Neuronal stem cell (in vitro differentiated cells): ENCODE measurements at regions not wholly inside any gene's neighbourhood (a gene's known extent, or its start where the extent isn't known, plus 50 kb on each side); places are given as distances from the start of the nearest gene placed in this dataset.

ENCODE experiments used
- DNase-seq: peaks from one replicate; pipeline ENCODE4 v3.0.0-alpha.2; 2013; ENCODE audit warnings: low spot score
- H2AFZ ChIP-seq: one replicate; pipeline ENCODE4 v1.6.1; 2013; ENCODE audit warnings: mild to moderate bottlenecking, low read length, inconsistent platforms
- H2AK5ac ChIP-seq: 2 replicates; pipeline ENCODE4 v1.6.1; 2013; ENCODE audit warnings: low read depth, mild to moderate bottlenecking, inconsistent platforms, low read length, moderate library complexity, mixed read lengths
- H2BK120ac ChIP-seq: 2 replicates; pipeline ENCODE4 v1.6.1; 2013; ENCODE audit warnings: low read depth, mild to moderate bottlenecking, inconsistent platforms, low read length, moderate library complexity, mixed read lengths
- H2BK12ac ChIP-seq: one replicate; pipeline ENCODE4 v1.6.1; 2013; ENCODE audit warnings: low read length, inconsistent platforms
- H2BK15ac ChIP-seq: 2 replicates; pipeline ENCODE4 v1.6.1; 2013; ENCODE audit warnings: mild to moderate bottlenecking, low read length, inconsistent platforms, mixed read lengths
- H2BK5ac ChIP-seq: one replicate; pipeline ENCODE4 v1.6.1; 2013; ENCODE audit warnings: inconsistent platforms, mild to moderate bottlenecking, low read length, moderate library complexity
- H3K14ac ChIP-seq: one replicate; pipeline ENCODE4 v1.6.1; 2013; ENCODE audit warnings: low read length, inconsistent platforms
- H3K18ac ChIP-seq: 2 replicates; pipeline ENCODE4 v1.6.1; 2013; ENCODE audit warnings: low read length, inconsistent platforms
- H3K23ac ChIP-seq: 2 replicates; pipeline ENCODE4 v1.6.1; 2013; ENCODE audit warnings: low read depth, mild to moderate bottlenecking, mixed read lengths, low read length, inconsistent platforms; ENCODE audit not compliant: poor library complexity
- H3K27ac ChIP-seq: replicated peaks from 3 replicates; pipeline ENCODE4 v1.5.1; 2013; ENCODE audit warnings: low read length, inconsistent platforms
- H3K27me3 ChIP-seq, 3 experiments: 2 replicates each; pipeline ENCODE4 v1.6.1; 2013; ENCODE audit warnings: low read length in 3 of 3, mild to moderate bottlenecking in 2 of 3, inconsistent platforms in 1 of 3, low read depth in 1 of 3, mixed read lengths in 1 of 3, moderate library complexity in 1 of 3; ENCODE audit not compliant: control insufficient read depth in 3 of 3, insufficient read depth in 3 of 3
- H3K36me3 ChIP-seq, 2 donors: replicated peaks in 1 of 2; 2 replicates each; pipeline ENCODE4 v1.6.1; 2013; ENCODE audit warnings: low read length in 2 of 2; ENCODE audit not compliant: control insufficient read depth in 2 of 2, insufficient read depth in 2 of 2
- H3K4ac ChIP-seq: 2 replicates; pipeline ENCODE4 v1.6.1; 2013; ENCODE audit warnings: inconsistent platforms, mild to moderate bottlenecking, low read length, moderate library complexity
- H3K4me1 ChIP-seq, 2 donors: 1 replicate in 1 of 2; 2 replicates in 1 of 2; pipeline ENCODE4 v1.6.1; 2013; ENCODE audit warnings: low read length in 2 of 2, low read depth in 1 of 2; ENCODE audit not compliant: control insufficient read depth in 2 of 2, insufficient read depth in 1 of 2
- H3K4me2 ChIP-seq: one replicate; pipeline ENCODE4 v1.6.1; 2013; ENCODE audit warnings: mild to moderate bottlenecking, low read length, inconsistent platforms; ENCODE audit not compliant: insufficient read depth, poor library complexity, severe bottlenecking
- H3K4me3 ChIP-seq, 2 donors: 2 replicates each; pipeline ENCODE4 v1.5.1; 2013; ENCODE audit warnings: low read length in 2 of 2, mild to moderate bottlenecking in 2 of 2, inconsistent platforms in 1 of 2, moderate library complexity in 1 of 2
- H3K79me1 ChIP-seq: one replicate; pipeline ENCODE4 v1.6.1; 2013; ENCODE audit warnings: low read depth, mild to moderate bottlenecking, inconsistent platforms, low read length, moderate library complexity
- H3K9ac ChIP-seq: one replicate; pipeline ENCODE4 v1.6.1; 2013; ENCODE audit warnings: mild to moderate bottlenecking, low read depth, low read length, inconsistent platforms; ENCODE audit not compliant: poor library complexity
- H3K9me3 ChIP-seq, 2 donors: replicated peaks in 1 of 2; 2 replicates each; pipeline versions ENCODE3 to v1.6.1; 2013; ENCODE audit warnings: low read length in 2 of 2, mild to moderate bottlenecking in 2 of 2, inconsistent platforms in 1 of 2, low read depth in 1 of 2, mixed read lengths in 1 of 2, moderate library complexity in 1 of 2; ENCODE audit not compliant: control insufficient read depth in 2 of 2, insufficient read depth in 1 of 2
- H4K8ac ChIP-seq: one replicate; pipeline ENCODE4 v1.6.1; 2013; ENCODE audit warnings: low read depth, mild to moderate bottlenecking, inconsistent platforms, low read length, moderate library complexity
- H4K91ac ChIP-seq: one replicate; pipeline ENCODE4 v1.6.1; 2013; ENCODE audit warnings: low read length, low read depth, mild to moderate bottlenecking, inconsistent platforms; ENCODE audit not compliant: poor library complexity
- WGBS, 2 donors: extraction: QIAGEN DNeasy Blood & Tissue Kit; methylation state at CpG; one replicate each; pipeline ENCODE4 v1.1.7; 2013; ENCODE audit warnings: missing lambda C conversion rate in 2 of 2, mixed read lengths in 1 of 2; ENCODE audit not compliant: insufficient read length in 2 of 2, insufficient replicate concordance in 1 of 2; ENCODE audit errors: extremely low coverage in 2 of 2; 5-methylcytosine and 5-hydroxymethylcytosine counted together

- Histone ChIP-seq H3K18ac (no peak overlapping the region), H2BK15ac (no peak overlapping the region), H3K9ac (no peak overlapping the region), H2AFZ (no peak overlapping the region), H2BK120ac (no peak overlapping the region), H3K4ac (no peak overlapping the region), H3K27ac (no peak overlapping the region), H3K27me3 (no peaks in the 10 kb centered on the region), H3K79me1 (no peaks in the 10 kb centered on the region), H2BK12ac (no peak overlapping the region), H4K91ac (no peak overlapping the region), H3K4me1 (no peaks in the 10 kb centered on the region), H3K4me3 (no peak overlapping the region), H2AK5ac (no peak overlapping the region), H4K8ac (no peak overlapping the region), H2BK5ac (no peak overlapping the region), H3K14ac (no peak overlapping the region), H3K23ac (no peak overlapping the region), H3K4me2 (no peak overlapping the region), H3K9me3 (no peaks in the 10 kb centered on the region), H3K36me3 (no peaks in the 10 kb centered on the region)
- WGBS, 2 donors = no CpG with 5 or more reads among the region's 2 CpGs
- DNase-seq = no peak
Measured at GRCh38 chr5:20245432-20245974, 257.5 kb upstream of the CDH18 start.

GRCh38 chr5:20241351-20241750 is 253.4 kb upstream of the CDH18 start:
- no peak overlapping the region for H3K4me2 ChIP-seq

GRCh38 chr5:20231040-20231439 is 243.0 kb upstream of the CDH18 start:
- H4K8ac ChIP-seq = no peak overlapping the region
- H3K36me3 ChIP-seq = no peaks in the 10 kb centered on the region
- H2BK15ac ChIP-seq = no peak overlapping the region
- no peak overlapping the region for H3K4me3 ChIP-seq
- no peak overlapping the region for H2AK5ac ChIP-seq
- H3K18ac ChIP-seq = no peak overlapping the region
- no peak overlapping the region for H2AFZ ChIP-seq
- H4K91ac ChIP-seq = no peak overlapping the region
- no peak overlapping the region for H3K4me2 ChIP-seq
- no peak overlapping the region for H2BK120ac ChIP-seq
- no peak overlapping the region for H3K23ac ChIP-seq
- no peaks in the 10 kb centered on the region for H3K9me3 ChIP-seq
- no peak overlapping the region for H2BK5ac ChIP-seq
- no peaks in the 10 kb centered on the region for H3K79me1 ChIP-seq
- H3K9ac ChIP-seq = no peak overlapping the region
- H3K4ac ChIP-seq = no peak overlapping the region
- no peak overlapping the region for H3K27ac ChIP-seq
- no peak for DNase-seq
- no peak overlapping the region for H2BK12ac ChIP-seq
- no peaks in the 10 kb centered on the region for H3K4me1 ChIP-seq
- H3K14ac ChIP-seq = no peak overlapping the region
- no CpG with 5 or more reads among the region's 7 CpGs for WGBS, 2 donors
- no peaks in the 10 kb centered on the region for H3K27me3 ChIP-seq

More at GRCh38 chr5:20241351-20241750, 253.4 kb upstream of the CDH18 start:
- Histone ChIP-seq H2BK12ac (no peak overlapping the region), H3K9ac (no peak overlapping the region), H2BK5ac (no peak overlapping the region), H3K18ac (no peak overlapping the region), H2AFZ (no peak overlapping the region), H3K79me1 (no peaks in the 10 kb centered on the region), H3K4me3 (no peak overlapping the region), H3K9me3 (no peaks in the 10 kb centered on the region), H3K4ac (no peak overlapping the region), H3K27me3 (no peaks in the 10 kb centered on the region), H3K23ac (no peak overlapping the region), H3K14ac (no peak overlapping the region), H2BK15ac (no peak overlapping the region), H2AK5ac (no peak overlapping the region), H3K36me3 (no peaks in the 10 kb centered on the region), H3K27ac (no peak overlapping the region), H4K91ac (no peak overlapping the region), H3K4me1 (no peaks in the 10 kb centered on the region), H4K8ac (no peak overlapping the region), H2BK120ac (no peak overlapping the region)
- DNase-seq = no peak
- WGBS, 2 donors = no CpG with 5 or more reads among the region's 10 CpGs

- Histone ChIP-seq H3K14ac (no peak overlapping the region), H3K23ac (no peak overlapping the region), H4K91ac (no peak overlapping the region), H3K36me3 (no peaks in the 10 kb centered on the region), H3K9ac (no peak overlapping the region), H3K79me1 (no peaks in the 10 kb centered on the region), H3K18ac (no peak overlapping the region), H3K9me3 (no peaks in the 10 kb centered on the region), H3K27me3 (no peaks in the 10 kb centered on the region), H3K4ac (no peak overlapping the region), H2BK12ac (no peak overlapping the region), H3K27ac (no peak overlapping the region), H3K4me2 (no peak overlapping the region), H3K4me3 (no peak overlapping the region), H3K4me1 (no peaks in the 10 kb centered on the region), H2BK5ac (no peak overlapping the region), H2BK120ac (no peak overlapping the region), H2AK5ac (no peak overlapping the region), H2AFZ (no peak overlapping the region), H4K8ac (no peak overlapping the region), H2BK15ac (no peak overlapping the region)
- no peak for DNase-seq
- WGBS, 2 donors = no CpG with 5 or more reads among the region's 1 CpG
Measured at GRCh38 chr5:20230010-20230409, 242.0 kb upstream of the CDH18 start.
